Left cardiac atrium (tissue), 4 donors: ENCODE measurements at regions not wholly inside any gene's neighbourhood (a gene's known extent, or its start where the extent isn't known, plus 50 kb on each side); places are given as distances from the start of the nearest gene placed in this dataset.
A peak's percentile ranks its signal among the peaks of the same experiment; 100 is the strongest.
"Not testable (repeated sequence)": the region's sequence is repeated elsewhere in the genome, so short reads cannot be mapped to it uniquely, and the experiment has no call there.

Source experiments
- ATAC-seq, 2 donors: fragments of 200-7000 bp; cut with Tn5 transposase; one replicate each; pipeline ENCODE4 v1.9.1; 2020; ENCODE audit warnings: mild to moderate bottlenecking in 2 of 2, moderate library complexity in 2 of 2
- DNase-seq: peaks from one replicate; pipeline ENCODE4 v3.0.0-alpha.2; 2020
- intact Hi-C, 2 donors: fragments of 100-400 bp; cut with DNase I; formaldehyde crosslinking; loops; one replicate each; pipeline versions ENCODE4 v1.14.1 to v1.15.1; 2022 to 2023
- donor health status: DM: no; HTN: yes; CAD: no.
- donor health status: DM: no; HTN: yes; CAD: no; lungs with severe emphysema.
- donor health status: DM: yes; HTN: yes; CAD: no.
- donor health status: Dilated cardiomyopathy.

GRCh38 chr12:114152890-114153289 lies 186.8 kb upstream of the RBM19 start:
- peak in 1 of 2 donors; percentile 29 for ATAC-seq
- intact Hi-C loops = no loop called here
- DNase-seq = no peak

- intact Hi-C loops = no loop called here
- peak in 1 of 2 donors; percentile 35 for ATAC-seq
- no peak for DNase-seq
Observed at GRCh38 chr12:114152066-114152465, 185.9 kb upstream of the RBM19 start.

- DNase-seq, ATAC-seq, intact Hi-C loops: not testable (repeated sequence)
Observed at GRCh38 chr12:114150584-114150983, 184.5 kb upstream of the RBM19 start.

GRCh38 chr12:114141921-114142564 lies 175.9 kb upstream of the RBM19 start:
- DNase-seq = no peak

GRCh38 chr12:114140576-114140975 lies 174.5 kb upstream of the RBM19 start:
- no peak for ATAC-seq
- intact Hi-C loops = no loop called here

More at GRCh38 chr12:114141921-114142564, 175.9 kb upstream of the RBM19 start:
- ATAC-seq = no peak
- intact Hi-C loops = no loop called here

GRCh38 chr12:114136631-114137030 lies 170.5 kb upstream of the RBM19 start:
- intact Hi-C loops = no loop called here
- ATAC-seq (no peak), DNase-seq (no peak)

More at GRCh38 chr12:114140576-114140975, 174.5 kb upstream of the RBM19 start:
- no peak for DNase-seq

- DNase-seq = no peak
- intact Hi-C loops = loop anchor here (5.0 kb wide), 2 partner anchors 118 to 123 kb away; no protein-coding TSS in a partner anchor
- ATAC-seq = peak in 1 of 2 donors; percentile 38
Observed at GRCh38 chr12:114134922-114135321, 168.8 kb upstream of the RBM19 start.

GRCh38 chr12:114131824-114132223 lies 165.7 kb upstream of the RBM19 start:
- intact Hi-C loops = loop anchor here (5.0 kb wide), 2 partner anchors 115 to 120 kb away; no protein-coding TSS in a partner anchor
- ATAC-seq (no peak), DNase-seq (no peak)

- ATAC-seq (peak in 1 of 2 donors; percentile 32), DNase-seq (no peak)
- intact Hi-C loops = no loop called here
Observed at GRCh38 chr12:114123108-114123507, 157.0 kb upstream of the RBM19 start.

GRCh38 chr12:114122016-114122415 lies 155.9 kb upstream of the RBM19 start:
- DNase-seq (no peak), ATAC-seq (no peak)
- intact Hi-C loops = no loop called here

- ATAC-seq (no peak), DNase-seq (no peak)
- intact Hi-C loops = no loop called here
Observed at GRCh38 chr12:114119316-114119715, 153.2 kb upstream of the RBM19 start.

- ATAC-seq (peak in 1 of 2 donors; percentile 62), DNase-seq (no peak)
- intact Hi-C loops = no loop called here
Observed at GRCh38 chr12:114096461-114096860, 130.3 kb upstream of the RBM19 start.

GRCh38 chr12:114093520-114093919 lies 127.4 kb upstream of the RBM19 start:
- DNase-seq (no peak), ATAC-seq (no peak)
- intact Hi-C loops = no loop called here

GRCh38 chr12:114092981-114093380 lies 126.9 kb upstream of the RBM19 start:
- ATAC-seq = no peak
- intact Hi-C loops = no loop called here
- DNase-seq = no peak

GRCh38 chr12:114090211-114090610 lies 124.1 kb upstream of the RBM19 start:
- DNase-seq (no peak), ATAC-seq (no peak)
- intact Hi-C loops = no loop called here

- intact Hi-C loops = no loop called here
- DNase-seq = no peak
- ATAC-seq = peak; percentile 34 to 51
Observed at GRCh38 chr12:114073076-114073475, 107.0 kb upstream of the RBM19 start.

- DNase-seq (no peak), ATAC-seq (no peak)
- intact Hi-C loops = no loop called here
Observed at GRCh38 chr12:114069507-114069906, 103.4 kb upstream of the RBM19 start.

GRCh38 chr12:114064497-114064896 lies 98.4 kb upstream of the RBM19 start:
- intact Hi-C loops = no loop called here
- ATAC-seq (no peak), DNase-seq (no peak)

- DNase-seq, intact Hi-C loops, ATAC-seq: not testable (repeated sequence)
Observed at GRCh38 chr12:114064034-114064433, 97.9 kb upstream of the RBM19 start.

GRCh38 chr12:114063435-114063834 lies 97.3 kb upstream of the RBM19 start:
- intact Hi-C loops = no loop called here
- ATAC-seq (no peak), DNase-seq (no peak)

- DNase-seq, ATAC-seq, intact Hi-C loops: not testable (repeated sequence)
Observed at GRCh38 chr12:114056351-114056750, 90.2 kb upstream of the RBM19 start.
